ENCODE measurements at regions not wholly inside any gene's neighbourhood (a gene's known extent, or its start where the extent isn't known, plus 50 kb on each side); places are given as distances from the start of the nearest gene placed in this dataset.

DNA sequence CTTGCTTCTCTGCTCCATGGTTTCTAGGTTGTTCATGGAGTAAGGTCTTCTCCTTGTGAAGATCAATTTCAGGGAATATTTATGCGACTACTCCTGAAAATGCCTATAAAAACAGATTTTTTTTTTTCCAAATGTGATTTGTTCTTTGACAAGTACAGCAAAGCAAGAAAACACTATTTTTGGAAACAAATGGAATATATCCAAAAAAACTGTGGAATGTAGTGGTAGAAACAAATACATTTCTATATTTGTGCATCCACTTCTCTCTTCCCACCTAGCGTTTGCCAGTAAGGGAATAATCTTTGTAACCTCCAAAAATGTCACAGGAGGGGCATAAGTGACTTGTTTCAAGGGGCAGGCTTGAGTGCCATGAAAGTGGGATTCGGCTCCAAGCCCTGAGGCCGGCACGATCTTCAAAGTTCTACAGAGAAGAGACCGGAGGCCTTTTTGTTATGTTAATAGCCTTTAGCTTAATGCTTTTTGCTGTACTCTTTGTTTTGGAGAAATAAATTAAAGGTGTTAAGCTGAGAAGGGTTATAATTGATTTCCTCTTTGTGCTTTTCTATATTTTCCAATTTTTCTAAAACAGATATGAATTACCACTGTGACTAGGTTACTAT is 200.6 kb downstream of the NRP2 start:
- Histone ChIP-seq H3K36me3 (ENCODE audit: control insufficient read depth in 2 of 3, insufficient read depth in 3 of 3, low read length in 3 of 3) (no peaks in the 10 kb centered on the region), H3K4me1 (ENCODE audit: control insufficient read depth in 2 of 3, insufficient read depth in 2 of 3, low read depth in 1 of 3, low read length in 3 of 3) (no peaks in the 10 kb centered on the region), H3K27ac (ENCODE audit: low read depth in 2 of 2, low read length in 2 of 2) (no peak overlapping the region), H3K4me3 (ENCODE audit: low read length in 3 of 3) (no peak overlapping the region), H3K9me3 (ENCODE audit: control insufficient read depth in 2 of 3, insufficient read depth in 1 of 3, low read length in 3 of 3) (no peaks in the 10 kb centered on the region), H3K9ac (ENCODE audit: low read length in 3 of 3) (no peak overlapping the region), H3K27me3 (ENCODE audit: control insufficient read depth, insufficient read depth, low read length) (no peaks in the 10 kb centered on the region)
- no peak for DNase-seq
- FAIRE-seq, result no peak
- TF ChIP-seq, protein P1, sequence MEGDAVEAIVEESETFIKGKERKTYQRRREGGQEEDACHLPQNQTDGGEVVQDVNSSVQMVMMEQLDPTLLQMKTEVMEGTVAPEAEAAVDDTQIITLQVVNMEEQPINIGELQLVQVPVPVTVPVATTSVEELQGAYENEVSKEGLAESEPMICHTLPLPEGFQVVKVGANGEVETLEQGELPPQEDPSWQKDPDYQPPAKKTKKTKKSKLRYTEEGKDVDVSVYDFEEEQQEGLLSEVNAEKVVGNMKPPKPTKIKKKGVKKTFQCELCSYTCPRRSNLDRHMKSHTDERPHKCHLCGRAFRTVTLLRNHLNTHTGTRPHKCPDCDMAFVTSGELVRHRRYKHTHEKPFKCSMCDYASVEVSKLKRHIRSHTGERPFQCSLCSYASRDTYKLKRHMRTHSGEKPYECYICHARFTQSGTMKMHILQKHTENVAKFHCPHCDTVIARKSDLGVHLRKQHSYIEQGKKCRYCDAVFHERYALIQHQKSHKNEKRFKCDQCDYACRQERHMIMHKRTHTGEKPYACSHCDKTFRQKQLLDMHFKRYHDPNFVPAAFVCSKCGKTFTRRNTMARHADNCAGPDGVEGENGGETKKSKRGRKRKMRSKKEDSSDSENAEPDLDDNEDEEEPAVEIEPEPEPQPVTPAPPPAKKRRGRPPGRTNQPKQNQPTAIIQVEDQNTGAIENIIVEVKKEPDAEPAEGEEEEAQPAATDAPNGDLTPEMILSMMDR (IDR thresholded peaks at IDR 0.05; ENCODE audit: borderline replicate concordance, extremely low read depth, insufficient read depth), result no peak
- intact Hi-C loops (cut with DNase I), result no loop called here

DNA sequence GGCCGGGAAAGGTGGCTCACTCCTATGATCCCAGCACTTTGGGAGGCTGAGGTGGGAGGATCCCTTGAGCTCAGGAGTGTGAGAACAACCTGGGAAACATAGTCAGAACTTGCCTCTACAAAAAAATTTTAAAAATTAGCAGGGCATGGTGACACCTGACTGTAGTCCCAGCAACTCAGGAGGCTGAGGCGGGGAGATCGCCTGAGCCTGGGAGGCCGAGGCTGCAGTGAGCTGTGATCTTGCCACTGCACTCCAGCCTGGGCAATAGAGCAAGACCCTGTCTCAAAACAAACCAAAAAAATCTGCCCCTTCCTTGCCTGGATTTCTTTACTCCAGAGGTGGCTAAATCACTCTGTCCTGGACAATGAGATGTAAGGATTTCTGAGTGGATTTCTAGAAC is 197.7 kb downstream of the NRP2 start:
- intact Hi-C loops (cut with DNase I), result no loop called here
- DNase-seq (no peak), FAIRE-seq (no peak)

DNA sequence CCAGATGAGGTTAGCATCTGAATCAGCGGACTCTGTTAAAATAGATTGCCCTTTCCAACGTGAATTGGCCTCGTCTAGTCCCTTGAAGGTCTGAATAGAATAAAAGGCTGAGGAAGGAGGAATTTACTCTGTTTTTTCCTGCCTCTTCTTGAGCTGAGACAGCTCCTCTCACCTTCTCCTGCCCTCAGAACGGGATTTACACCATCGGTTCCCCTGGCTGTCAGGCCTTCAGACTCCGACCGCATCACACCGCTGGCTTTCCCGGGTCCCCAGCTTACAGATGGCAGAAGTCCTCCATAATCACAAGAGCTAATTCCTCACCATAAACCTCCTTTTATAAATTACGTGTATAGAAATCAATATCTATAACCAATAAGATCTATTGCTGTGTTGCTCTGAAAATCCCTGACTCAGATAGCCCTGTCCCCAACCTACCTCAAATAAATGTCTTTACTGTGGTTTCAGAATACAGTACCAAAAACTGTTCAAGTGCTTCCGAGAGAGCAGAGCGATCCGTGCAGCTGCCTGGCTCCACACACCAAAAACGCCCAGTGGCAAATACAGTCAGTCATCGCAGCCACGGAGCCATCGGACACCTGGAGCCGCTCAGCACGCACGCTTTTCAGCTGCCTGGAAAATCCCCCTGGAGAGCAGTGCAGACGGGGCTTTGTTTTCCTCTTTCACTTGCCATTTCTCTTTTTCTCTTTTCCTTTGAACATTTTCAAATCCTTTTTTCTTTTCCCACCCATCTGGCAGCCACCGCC is 196.9 kb downstream of the NRP2 start:
- peak in 1 of 5 donors; percentile 13 for DNase-seq
- Histone ChIP-seq H3K27me3 (ENCODE audit: control insufficient read depth, insufficient read depth, low read length) (no peaks in the 10 kb centered on the region), H3K9me3 (ENCODE audit: control insufficient read depth in 2 of 3, insufficient read depth in 1 of 3, low read length in 3 of 3) (no peaks in the 10 kb centered on the region), H3K36me3 (ENCODE audit: control insufficient read depth in 2 of 3, insufficient read depth in 3 of 3, low read length in 3 of 3) (no peaks in the 10 kb centered on the region), H3K27ac (ENCODE audit: low read depth in 2 of 2, low read length in 2 of 2) (no peak overlapping the region), H3K4me1 (ENCODE audit: control insufficient read depth in 2 of 3, insufficient read depth in 2 of 3, low read depth in 1 of 3, low read length in 3 of 3) (no peaks in the 10 kb centered on the region), H3K9ac (ENCODE audit: low read length in 3 of 3) (no peak overlapping the region), H3K4me3 (ENCODE audit: low read length in 3 of 3) (no peak overlapping the region)
- FAIRE-seq, result no peak
- TF ChIP-seq, protein P1 (IDR thresholded peaks at IDR 0.05; ENCODE audit: borderline replicate concordance, extremely low read depth, insufficient read depth), result no peak
- intact Hi-C loops (cut with DNase I), result no loop called here

More for the DNA sequence above, 197.7 kb downstream of the NRP2 start:
- Histone ChIP-seq H3K4me3 (ENCODE audit: low read length in 3 of 3) (no peak overlapping the region), H3K9ac (ENCODE audit: low read length in 3 of 3) (no peak overlapping the region), H3K9me3 (ENCODE audit: control insufficient read depth in 2 of 3, insufficient read depth in 1 of 3, low read length in 3 of 3) (no peaks in the 10 kb centered on the region), H3K27me3 (ENCODE audit: control insufficient read depth, insufficient read depth, low read length) (no peaks in the 10 kb centered on the region), H3K4me1 (ENCODE audit: control insufficient read depth in 2 of 3, insufficient read depth in 2 of 3, low read depth in 1 of 3, low read length in 3 of 3) (no peaks in the 10 kb centered on the region), H3K27ac (ENCODE audit: low read depth in 2 of 2, low read length in 2 of 2) (no peak overlapping the region), H3K36me3 (ENCODE audit: control insufficient read depth in 2 of 3, insufficient read depth in 3 of 3, low read length in 3 of 3) (no peaks in the 10 kb centered on the region)
- TF ChIP-seq, protein P1 (IDR thresholded peaks at IDR 0.05; ENCODE audit: borderline replicate concordance, extremely low read depth, insufficient read depth), result no peak
